HepG2 (cell line): ENCODE measurements at regions not wholly inside any gene's neighbourhood (a gene's known extent, or its start where the extent isn't known, plus 50 kb on each side); places are given as distances from the start of the nearest gene placed in this dataset.

Experiments used
- ATAC-seq: fragments of 200-7000 bp; cut with Tn5 transposase; 3 replicates; pipeline ENCODE4 v1.9.1; 2020; ENCODE audit warnings: mild to moderate bottlenecking, moderate library complexity
- BruUV-seq: library from RNA; stranded (reverse); fragments of 400-500 nt; replicated peaks from 2 replicates; lab custom pipeline; 2021; lab: Mats Ljungman, UMichigan
- CTCF ChIA-PET: fragments of 300-600 bp; formaldehyde crosslinking; extraction: SDS; loops from one replicate; lab custom pipeline; 2021; ENCODE audit warnings: low total read pairs, inconsistent platforms, low intra/inter-chr PET ratio; lab: Yijun Ruan, JAX
- POLR2A ChIA-PET: fragments of 350-600 bp; sonication (Branson Sonifier 250); formaldehyde crosslinking; loops from one replicate; lab custom pipeline; 2020; ENCODE audit warnings: antibody characterized with exemption, inconsistent platforms; lab: Yijun Ruan, JAX
- DNase-seq: peaks from one replicate; pipeline ENCODE4 v3.0.0-alpha.2; 2015; ENCODE audit warnings: low spot score
- FAIRE-seq: peaks from 3 replicates; lab custom pipeline; 2011; peaks lifted over from hg19 to GRCh38; lab: Jason Lieb, UNC
- H2AFZ ChIP-seq: one replicate; pipeline ENCODE4 v1.6.1; 2011; ENCODE audit warnings: low read length, inconsistent platforms
- H3K27ac ChIP-seq: fragments of 300-600 bp; 3 replicates; pipeline ENCODE4 v1.8.0; 2011; ENCODE audit warnings: mixed run types, mild to moderate bottlenecking, mixed read lengths, low read length, inconsistent platforms; ENCODE audit not compliant: insufficient read depth; ENCODE audit errors: extremely low read length
- H3K27me3 ChIP-seq, 2 experiments: fragments of 200-600 bp in 1 of 2; 2 replicates in 1 of 2; 3 replicates in 1 of 2; pipeline versions ENCODE4 v1.6.0 to v1.8.0; 2011; ENCODE audit warnings: low read length in 2 of 2, mild to moderate bottlenecking in 2 of 2, moderate library complexity in 2 of 2, inconsistent platforms in 1 of 2; ENCODE audit not compliant: insufficient read depth in 2 of 2, control insufficient read depth in 1 of 2
- H3K36me3 ChIP-seq, 2 experiments: fragments of 200-600 bp in 1 of 2; replicated peaks in 1 of 2; 2 replicates in 1 of 2; 3 replicates in 1 of 2; pipeline versions ENCODE4 v1.5.1 to v1.8.0; 2011; ENCODE audit warnings: low read length in 2 of 2, inconsistent platforms in 1 of 2; ENCODE audit not compliant: insufficient read depth in 2 of 2, control insufficient read depth in 1 of 2
- H3K4me1 ChIP-seq: 2 replicates; pipeline ENCODE4 v1.5.1; 2012; ENCODE audit warnings: low read length, inconsistent platforms; ENCODE audit not compliant: insufficient read depth
- H3K4me2 ChIP-seq: 2 replicates; pipeline ENCODE4 v1.6.0; 2011; ENCODE audit warnings: low read depth, low read length, inconsistent platforms
- H3K4me3 ChIP-seq, 3 experiments: fragments of 200-600 bp in 1 of 3; sonication (generic), shearing (Covaris generic) in 1 of 3; replicated peaks in 1 of 3; 2 replicates each; pipeline ENCODE4 v1.5.1; 2011 to 2016; ENCODE audit warnings: low read length in 3 of 3, inconsistent platforms in 2 of 3, low read depth in 2 of 3, mild to moderate bottlenecking in 2 of 3, control low read depth in 1 of 3, mixed read lengths in 1 of 3; ENCODE audit not compliant: insufficient read depth in 1 of 3
- H3K79me2 ChIP-seq: one replicate; pipeline ENCODE4 v1.6.1; 2011; ENCODE audit warnings: low read length, inconsistent platforms; ENCODE audit not compliant: insufficient read depth
- H3K9ac ChIP-seq: 2 replicates; pipeline ENCODE4 v1.6.0; 2011; ENCODE audit warnings: mild to moderate bottlenecking, low read depth, low read length, inconsistent platforms; ENCODE audit not compliant: insufficient read depth
- H3K9me3 ChIP-seq: 2 replicates; pipeline ENCODE4 v1.5.1; 2012; ENCODE audit warnings: mild to moderate bottlenecking, low read length
- H4K20me1 ChIP-seq: 2 replicates; pipeline ENCODE4 v1.6.0; 2011; ENCODE audit warnings: inconsistent platforms, mild to moderate bottlenecking, low read length, moderate library complexity; ENCODE audit not compliant: insufficient read depth
- DMAP1 ChIP-seq: IDR thresholded peaks from 2 replicates; pipeline ENCODE4 v1.6.1; 2016
- KLF12 ChIP-seq: sonication (generic); formaldehyde crosslinking; IDR thresholded peaks from 2 replicates; pipeline ENCODE4 v1.4.0; 2020; ENCODE audit warnings: missing genetic modification reagents, borderline replicate concordance
- MTF2 ChIP-seq: sonication (generic); formaldehyde crosslinking; IDR thresholded peaks from 2 replicates; pipeline ENCODE4 v1.5.0; 2020; ENCODE audit warnings: missing genetic modification reagents, borderline replicate concordance
- SKI ChIP-seq: fragments of 450-650 bp; IDR thresholded peaks from one replicate; pipeline ENCODE4 v1.6.1; 2018; ENCODE audit warnings: mild to moderate bottlenecking; ENCODE audit not compliant: partially characterized antibody
- ZBTB10 ChIP-seq: sonication (generic); formaldehyde crosslinking; IDR thresholded peaks from 2 replicates; pipeline ENCODE4 v1.4.0; 2020; ENCODE audit warnings: missing genetic modification reagents, borderline replicate concordance
- ZBTB7A ChIP-seq: sonication (generic); formaldehyde crosslinking; IDR thresholded peaks from 2 replicates; pipeline ENCODE4 v1.8.0; 2022; ENCODE audit warnings: mild to moderate bottlenecking, missing genetic modification reagents
- ZFP91 ChIP-seq: sonication (generic); formaldehyde crosslinking; IDR thresholded peaks from 2 replicates; pipeline ENCODE4 v1.9.0; 2022; ENCODE audit warnings: missing genetic modification reagents, mild to moderate bottlenecking, borderline replicate concordance
- ZNF354B ChIP-seq: sonication (generic); formaldehyde crosslinking; IDR thresholded peaks from 2 replicates; pipeline ENCODE4 v1.8.0; 2022; ENCODE audit warnings: mild to moderate bottlenecking, missing genetic modification reagents
- ZSCAN29 ChIP-seq: sonication (generic); formaldehyde crosslinking; conservative IDR thresholded peaks from 2 replicates; pipeline ENCODE4 v1.4.0; 2020; ENCODE audit warnings: mild to moderate bottlenecking, missing genetic modification reagents
- WGBS: methylation state at CpG from one replicate; pipeline ENCODE4 v1.1.6; 2017; ENCODE audit warnings: low lambda C conversion rate; 5-methylcytosine and 5-hydroxymethylcytosine counted together
- in situ Hi-C: cut with HindIII; loops from 2 replicates; pipeline ENCODE4 v1.10.0; 2017; ENCODE audit warnings: low pct_unique_long_range_greater_than_20kb; ENCODE audit not compliant: extremely low pct_ligation_motif_present
- intact Hi-C: fragments of 100-400 bp; cut with micrococcal nuclease; formaldehyde crosslinking; loops from one replicate; pipeline ENCODE4 v1.10.0; 2022; ENCODE audit not compliant: unreplicated experiment

GRCh38 chr6:71392276-71392675, 103.7 kb downstream of the OGFRL1 start:
- FAIRE-seq, result no peak
- Histone ChIP-seq H3K4me2 (no peak overlapping the region), H3K9me3 (no peaks in the 10 kb centered on the region), H3K4me3 (no peak overlapping the region), H4K20me1 (no peaks in the 10 kb centered on the region), H3K79me2 (no peaks in the 10 kb centered on the region), H3K27ac (no peak overlapping the region), H2AFZ (no peak overlapping the region), H3K9ac (no peak overlapping the region), H3K4me1 (no peaks in the 10 kb centered on the region), H3K27me3 (no peaks in the 10 kb centered on the region), H3K36me3 (no peaks in the 10 kb centered on the region)
- TF ChIP-seq ZFP91 (CRISPR knock-in tag) (no peak), KLF12 (CRISPR knock-in tag) (no peak), ZNF354B (no peak), SKI (no peak), MTF2 (CRISPR knock-in tag) (no peak), ZSCAN29 (CRISPR knock-in tag) (no peak), ZBTB7A (CRISPR knock-in tag) (no peak), DMAP1 (no peak), ZBTB10 (CRISPR knock-in tag) (no peak)
- no TSS peak for BruUV-seq
- in situ Hi-C loops (loop anchor here (25.0 kb wide), 1 partner anchor 695 kb away; no protein-coding TSS in a partner anchor), intact Hi-C loops (no loop called here)
- no peak for DNase-seq
- WGBS, result 58% methylated on average over 1 of the region's 1 CpG
- ChIA-PET CTCF (no interaction called here), POLR2A (no interaction called here)
- no peak for ATAC-seq
